Spleen (tissue), 11 donors: ENCODE measurements at regions not wholly inside any gene's neighbourhood (a gene's known extent, or its start where the extent isn't known, plus 50 kb on each side); places are given as distances from the start of the nearest gene placed in this dataset.

Experiments used
- DNase-seq: peaks from one replicate; pipeline ENCODE4 v3.0.0-alpha.2; 2020
- H3K27ac ChIP-seq, 8 donors: fragments of 200-600 bp; sonication (generic) in 7 of 8; 1 replicate in 4 of 8; 2 replicates in 4 of 8; pipeline versions ENCODE4 v1.5.0 to v1.8.0; 2016 to 2021; ENCODE audit warnings: inconsistent platforms in 4 of 8, mild to moderate bottlenecking in 4 of 8, moderate library complexity in 1 of 8
- H3K27me3 ChIP-seq, 7 donors: fragments of 200-600 bp; sonication (generic) in 6 of 7; replicated peaks in 1 of 7; 1 replicate in 4 of 7; 2 replicates in 3 of 7; pipeline versions ENCODE4 v1.5.0 to v1.8.0; 2016 to 2021; ENCODE audit warnings: inconsistent platforms in 3 of 7, mild to moderate bottlenecking in 1 of 7
- H3K36me3 ChIP-seq, 6 donors: fragments of 200-600 bp; sonication (generic) in 5 of 6; 1 replicate in 4 of 6; 2 replicates in 2 of 6; pipeline versions ENCODE4 v1.5.0 to v1.8.0; 2016 to 2021; ENCODE audit warnings: inconsistent platforms in 2 of 6
- H3K4me1 ChIP-seq, 6 donors: fragments of 200-600 bp; sonication (generic) in 5 of 6; 1 replicate in 3 of 6; 2 replicates in 3 of 6; pipeline versions ENCODE4 v1.5.0 to v1.8.0; 2016 to 2021; ENCODE audit warnings: inconsistent platforms in 3 of 6
- H3K4me3 ChIP-seq, 8 donors: fragments of 200-600 bp; sonication (generic) in 7 of 8; 1 replicate in 4 of 8; 2 replicates in 4 of 8; pipeline versions ENCODE4 v1.5.0 to v1.8.0; 2016 to 2021; ENCODE audit warnings: inconsistent platforms in 4 of 8, mild to moderate bottlenecking in 4 of 8, moderate library complexity in 2 of 8
- H3K9me3 ChIP-seq, 8 donors: fragments of 200-600 bp; sonication (generic) in 7 of 8; 1 replicate in 4 of 8; 2 replicates in 4 of 8; pipeline versions ENCODE4 v1.5.0 to v1.8.0; 2016 to 2021; ENCODE audit warnings: inconsistent platforms in 4 of 8
- POLR2A ChIP-seq, 3 donors: fragments of 450-650 bp; IDR thresholded peaks; one replicate each; pipeline ENCODE4 v1.5.1; 2017; ENCODE audit warnings: antibody characterized with exemption in 3 of 3, mild to moderate bottlenecking in 1 of 3
- POLR2AphosphoS5 ChIP-seq, 3 donors: sonication (generic); formaldehyde crosslinking; IDR thresholded peaks; one replicate each; pipeline ENCODE4 v1.5.1; 2017; ENCODE audit warnings: antibody characterized with exemption in 3 of 3
- WGBS, 5 donors: extraction: QIAGEN DNeasy Blood & Tissue Kit in 3 of 5; methylation state at CpG; one replicate each; pipeline versions ENCODE4 v1.1.5 to v1.1.7; 2013 to 2018; 5-methylcytosine and 5-hydroxymethylcytosine counted together
- intact Hi-C: fragments of 100-400 bp; cut with DNase I; formaldehyde crosslinking; loops from one replicate; pipeline ENCODE4 v1.15.0; 2023; ENCODE audit warnings: low total_unique reads
- TF ChIP-seq, protein P1 (sequence below), 11 experiments: fragments of 200-600 bp in 7 of 11; fragments of 450-650 bp in 4 of 11; sonication (generic) in 4 of 11; IDR thresholded peaks in 8 of 11; conservative IDR thresholded peaks in 3 of 11; 1 replicate in 7 of 11; 2 replicates in 4 of 11; pipeline versions ENCODE4 v1.4.0 to v1.8.0; 2016 to 2021; ENCODE audit warnings: antibody characterized with exemption in 11 of 11, inconsistent platforms in 4 of 11, mild to moderate bottlenecking in 1 of 11
- donor health status: healthy with polysubstance abuse.
- donor health status: DM: no; HTN: no; CAD: no; lungs with moderate emphysema.
- donor health status: DM: no; HTN: no; CAD: no.
- donor health status: Bipolar disorder and iron deficiency.
- donor health status: healthy.
- donor health status: DM: no; HTN: no; CAD: no.
- donor health status: DM: yes; HTN: yes; CAD: no.

DNA sequence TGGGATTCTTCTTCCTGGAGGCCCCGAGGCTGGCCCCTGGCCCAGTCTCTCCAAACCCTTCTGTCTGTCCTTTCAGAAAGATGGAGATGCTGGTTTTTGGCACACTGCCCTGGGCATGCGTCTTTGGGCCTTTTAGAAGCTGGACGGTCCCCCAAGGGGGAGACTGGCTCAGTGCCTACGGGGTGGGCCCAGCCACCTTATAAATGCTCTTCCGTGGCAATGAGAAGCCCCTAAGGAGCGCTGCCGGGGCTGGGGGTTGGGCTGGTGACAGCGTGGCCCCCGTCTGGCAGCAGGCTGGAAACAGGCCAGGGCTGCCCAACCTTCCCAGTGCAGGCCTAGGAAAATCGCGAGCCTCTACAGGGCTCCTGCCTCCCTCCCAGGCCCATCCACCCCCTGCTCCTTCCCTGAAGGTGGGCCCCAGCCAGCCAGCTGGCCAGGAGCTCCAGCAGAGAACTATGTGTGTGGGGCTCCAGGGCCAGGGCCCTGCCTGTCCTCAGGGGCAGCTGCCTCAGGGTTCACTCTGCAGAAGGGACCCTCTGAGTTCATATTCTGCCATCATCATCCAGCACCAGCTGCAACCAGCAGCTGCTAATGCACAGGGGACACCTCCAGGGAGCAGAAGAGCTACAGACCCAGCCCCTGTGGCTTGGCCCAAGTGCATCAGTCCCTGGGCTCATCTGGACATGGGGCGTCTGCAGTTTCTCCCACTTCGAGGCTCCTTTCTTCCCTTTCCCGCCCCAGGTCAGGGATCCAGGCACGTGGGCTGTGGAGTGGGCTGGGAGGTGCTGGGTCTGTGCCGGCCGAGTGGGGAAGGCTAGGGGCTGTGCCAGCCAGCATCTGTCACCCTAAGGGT is 107.6 kb upstream of the OTOS start:
- Histone ChIP-seq H3K9me3 (no peaks in the 10 kb centered on the region), H3K27me3 (peaks cover 0 to 37% (median 0%) of the 10 kb centered on the region in 7 donors), H3K27ac (no peak overlapping the region), H3K36me3 (no peaks in the 10 kb centered on the region), H3K4me3 (no peak overlapping the region), H3K4me1 (peaks cover 0 to 27% (median 11%) of the 10 kb centered on the region in 6 donors)
- intact Hi-C loops = no loop called here
- 71 to 85% (median 83%) methylated on average over 13 to 17 of the region's 17 CpGs for WGBS, 5 donors
- peak; percentile 56 for DNase-seq
- no peak for TF ChIP-seq POLR2A (IDR thresholded peaks at IDR 0.05)
- TF ChIP-seq, protein P1, sequence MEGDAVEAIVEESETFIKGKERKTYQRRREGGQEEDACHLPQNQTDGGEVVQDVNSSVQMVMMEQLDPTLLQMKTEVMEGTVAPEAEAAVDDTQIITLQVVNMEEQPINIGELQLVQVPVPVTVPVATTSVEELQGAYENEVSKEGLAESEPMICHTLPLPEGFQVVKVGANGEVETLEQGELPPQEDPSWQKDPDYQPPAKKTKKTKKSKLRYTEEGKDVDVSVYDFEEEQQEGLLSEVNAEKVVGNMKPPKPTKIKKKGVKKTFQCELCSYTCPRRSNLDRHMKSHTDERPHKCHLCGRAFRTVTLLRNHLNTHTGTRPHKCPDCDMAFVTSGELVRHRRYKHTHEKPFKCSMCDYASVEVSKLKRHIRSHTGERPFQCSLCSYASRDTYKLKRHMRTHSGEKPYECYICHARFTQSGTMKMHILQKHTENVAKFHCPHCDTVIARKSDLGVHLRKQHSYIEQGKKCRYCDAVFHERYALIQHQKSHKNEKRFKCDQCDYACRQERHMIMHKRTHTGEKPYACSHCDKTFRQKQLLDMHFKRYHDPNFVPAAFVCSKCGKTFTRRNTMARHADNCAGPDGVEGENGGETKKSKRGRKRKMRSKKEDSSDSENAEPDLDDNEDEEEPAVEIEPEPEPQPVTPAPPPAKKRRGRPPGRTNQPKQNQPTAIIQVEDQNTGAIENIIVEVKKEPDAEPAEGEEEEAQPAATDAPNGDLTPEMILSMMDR (IDR thresholded peaks at IDR 0.05 in 8 of 11, conservative IDR thresholded peaks at IDR 0.05 in 3 of 11) = no peak
- TF ChIP-seq POLR2AphosphoS5 (IDR thresholded peaks at IDR 0.05) = no peak

DNA sequence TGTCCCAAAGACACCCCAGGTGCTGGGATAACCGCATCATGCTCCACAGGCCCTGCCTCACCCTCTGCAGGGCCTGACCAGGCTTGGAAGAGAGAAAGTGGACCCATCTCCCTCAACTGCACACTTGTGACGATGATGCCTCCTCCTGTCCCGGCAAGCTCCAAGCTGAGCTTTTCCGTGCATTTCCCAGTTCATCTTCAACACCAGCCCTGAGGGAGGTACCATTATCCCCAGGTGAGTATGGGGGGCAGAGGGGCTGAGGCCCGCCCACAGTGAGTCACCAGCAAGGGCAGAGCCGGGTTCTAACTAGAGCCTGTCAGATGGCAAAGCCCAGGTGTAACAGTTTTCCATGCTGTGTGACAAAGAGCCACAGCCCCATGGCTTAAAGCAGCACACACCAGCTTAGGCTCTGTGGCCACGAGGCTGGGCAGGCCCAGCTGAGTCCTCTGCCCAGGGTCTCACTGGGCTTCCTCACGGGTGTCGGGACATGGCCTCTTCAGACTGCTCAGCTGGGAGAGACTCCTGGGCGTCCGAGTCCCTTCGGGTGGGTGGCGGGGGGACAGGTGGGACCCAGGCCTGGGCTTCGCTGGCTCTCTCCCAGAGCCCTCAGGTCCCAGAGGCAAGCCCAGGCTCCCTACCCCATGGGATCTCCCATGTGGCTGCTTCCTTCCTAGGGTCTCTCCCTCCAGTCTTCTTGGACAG is 108.4 kb upstream of the OTOS start:
- intact Hi-C loops = no loop called here
- 79 to 86% (median 81%) methylated on average over 8 to 14 of the region's 14 CpGs for WGBS, 5 donors
- H3K9me3 ChIP-seq = no peaks in the 10 kb centered on the region
- peaks cover 0 to 35% (median 0%) of the 10 kb centered on the region in 7 donors for H3K27me3 ChIP-seq
- no peaks in the 10 kb centered on the region for H3K36me3 ChIP-seq
- no peak overlapping the region for H3K4me3 ChIP-seq
- peaks cover 0 to 27% (median 11%) of the 10 kb centered on the region in 6 donors for H3K4me1 ChIP-seq
- H3K27ac ChIP-seq = no peak overlapping the region
- peak; percentile 55 for DNase-seq
- TF ChIP-seq, protein P1 (IDR thresholded peaks at IDR 0.05 in 8 of 11, conservative IDR thresholded peaks at IDR 0.05 in 3 of 11) = no peak
- no peak for TF ChIP-seq POLR2AphosphoS5 (IDR thresholded peaks at IDR 0.05)
- TF ChIP-seq POLR2A (IDR thresholded peaks at IDR 0.05) = no peak

DNA sequence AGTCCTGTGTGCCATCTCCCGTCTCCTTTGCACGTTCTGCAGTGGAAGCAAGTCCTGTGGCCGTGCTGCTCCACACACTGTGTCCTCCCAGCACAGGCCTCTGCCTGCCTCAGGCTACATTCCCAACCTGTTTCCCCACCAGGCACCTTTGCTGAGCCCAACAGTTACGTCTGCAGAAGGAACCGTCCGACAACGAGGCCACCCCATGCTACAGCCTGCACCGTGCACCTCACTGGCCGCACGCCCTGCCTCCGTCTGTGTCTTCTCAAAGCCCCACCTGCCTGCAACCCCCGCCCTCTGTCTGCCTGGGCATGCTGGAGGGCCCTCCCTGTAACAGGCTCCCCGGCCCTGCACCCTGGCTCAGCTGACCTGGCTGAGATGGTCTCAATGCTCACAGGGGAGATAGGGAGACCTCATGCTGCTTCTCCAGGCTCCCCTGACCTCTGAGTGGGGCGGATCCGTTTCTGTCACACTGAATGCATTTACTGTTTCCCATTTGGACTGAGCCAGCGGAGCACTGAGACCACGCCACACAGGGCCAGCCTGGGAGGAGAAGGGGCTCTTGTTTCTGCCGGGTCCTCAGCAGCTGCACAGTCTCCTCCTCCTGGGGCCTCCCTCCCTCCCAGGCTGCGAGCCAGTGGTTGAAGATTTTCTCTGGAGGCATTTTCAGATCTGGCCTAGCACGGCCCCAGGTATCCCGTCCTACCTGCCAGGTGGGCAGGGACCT is 109.1 kb upstream of the OTOS start:
- no peaks in the 10 kb centered on the region for H3K36me3 ChIP-seq
- H3K4me1 ChIP-seq = peaks cover 0 to 27% (median 11%) of the 10 kb centered on the region in 6 donors
- peak; percentile 64 for DNase-seq
- intact Hi-C loops = no loop called here
- H3K27ac ChIP-seq = no peak overlapping the region
- no peaks in the 10 kb centered on the region for H3K9me3 ChIP-seq
- peaks cover 0 to 32% (median 0%) of the 10 kb centered on the region in 7 donors for H3K27me3 ChIP-seq
- H3K4me3 ChIP-seq = no peak overlapping the region
- 86 to 93% (median 91%) methylated on average over 13 to 21 of the region's 21 CpGs for WGBS, 5 donors
- TF ChIP-seq POLR2A (IDR thresholded peaks at IDR 0.05) (no peak), POLR2AphosphoS5 (IDR thresholded peaks at IDR 0.05) (no peak)
- TF ChIP-seq, protein P1 (IDR thresholded peaks at IDR 0.05 in 8 of 11, conservative IDR thresholded peaks at IDR 0.05 in 3 of 11) = no peak
